NCI-H1105 treated with DMSO at 0.1 percent for 48 hours (cell line): ENCODE measurements at regions not wholly inside any gene's neighbourhood (a gene's known extent, or its start where the extent isn't known, plus 50 kb on each side); places are given as distances from the start of the nearest gene placed in this dataset.

Source experiments
- DNase-seq: peaks from one replicate; lab custom pipeline; 2025; lab: John Stamatoyannopoulos, UW

GRCh38 chr5:13567819-13568218 is 376.7 kb downstream of the DNAH5 start:
- no peak for DNase-seq

- no peak for DNase-seq
Measured at GRCh38 chr5:13566871-13567339, 377.6 kb downstream of the DNAH5 start.

GRCh38 chr5:13558408-13558807 is 386.1 kb downstream of the DNAH5 start:
- no peak for DNase-seq

- DNase-seq: no peak
Measured at GRCh38 chr5:13553896-13554295, 390.6 kb downstream of the DNAH5 start.

- no peak for DNase-seq
Measured at GRCh38 chr5:13552361-13552760, 392.1 kb downstream of the DNAH5 start.

GRCh38 chr5:13551645-13552044 is 392.8 kb downstream of the DNAH5 start:
- no peak for DNase-seq

- no peak for DNase-seq
Measured at GRCh38 chr5:13540168-13540750, 404.2 kb downstream of the DNAH5 start.

- DNase-seq: no peak
Measured at GRCh38 chr5:13536933-13537332, 407.6 kb downstream of the DNAH5 start.

GRCh38 chr5:13533833-13534232 is 410.7 kb downstream of the DNAH5 start:
- DNase-seq: no peak

GRCh38 chr5:13529300-13529699 is 415.2 kb downstream of the DNAH5 start:
- no peak for DNase-seq

GRCh38 chr5:13524936-13525335 is 419.6 kb downstream of the DNAH5 start:
- DNase-seq: no peak

GRCh38 chr5:13519131-13519530 is 425.4 kb downstream of the DNAH5 start:
- DNase-seq: no peak

- DNase-seq: no peak
Measured at GRCh38 chr5:13516195-13516594, 428.3 kb downstream of the DNAH5 start.

GRCh38 chr5:13511442-13511841 is 433.0 kb downstream of the DNAH5 start:
- no peak for DNase-seq

- DNase-seq: no peak
Measured at GRCh38 chr5:13510616-13511015, 433.9 kb downstream of the DNAH5 start.

- no peak for DNase-seq
Measured at GRCh38 chr5:13508559-13508958, 435.9 kb downstream of the DNAH5 start.

GRCh38 chr5:13505326-13505725 is 439.2 kb downstream of the DNAH5 start:
- DNase-seq: no peak

- no peak for DNase-seq
Measured at GRCh38 chr5:13503017-13503416, 441.5 kb downstream of the DNAH5 start.

GRCh38 chr5:13501176-13501575 is 443.3 kb downstream of the DNAH5 start:
- DNase-seq: no peak

GRCh38 chr5:13498279-13498678 is 446.2 kb downstream of the DNAH5 start:
- no peak for DNase-seq

- DNase-seq: no peak
Measured at GRCh38 chr5:13488254-13488931, 456.1 kb downstream of the DNAH5 start.

- peak; percentile 68 for DNase-seq
Measured at GRCh38 chr5:13480834-13481233, 463.7 kb downstream of the DNAH5 start.

GRCh38 chr5:13478831-13479465 is 465.5 kb downstream of the DNAH5 start:
- DNase-seq: peak; percentile 87
